IMR-90 (cell line): ENCODE measurements at regions not wholly inside any gene's neighbourhood (a gene's known extent, or its start where the extent isn't known, plus 50 kb on each side); places are given as distances from the start of the nearest gene placed in this dataset.
"Not testable (repeated sequence)": the region's sequence is repeated elsewhere in the genome, so short reads cannot be mapped to it uniquely, and the experiment has no call there.

ENCODE experiments used
- ATAC-seq: fragments of 200-7000 bp; cut with Tn5 transposase; 2 replicates; pipeline ENCODE4 v1.9.1; 2020; ENCODE audit warnings: low read depth, mild to moderate bottlenecking, moderate library complexity
- BruUV-seq: library from RNA; stranded (reverse); fragments of 400-500 nt; replicated peaks from 2 replicates; lab custom pipeline; 2021; lab: Mats Ljungman, UMichigan
- CTCF ChIA-PET: fragments of 300-600 bp; formaldehyde crosslinking; extraction: SDS; loops from one replicate; lab custom pipeline; 2021; ENCODE audit warnings: antibody characterized with exemption; lab: Yijun Ruan, JAX
- POLR2A ChIA-PET: fragments of 300-600 bp; sonication (Branson Sonifier 250); formaldehyde crosslinking; loops from one replicate; lab custom pipeline; 2022; ENCODE audit warnings: antibody characterized with exemption; ENCODE audit not compliant: unreplicated experiment; lab: Charles Lee
- DNase-seq: peaks from one replicate; pipeline ENCODE4 v3.0.0; 2013
- H2AFZ ChIP-seq: replicated peaks from 2 replicates; pipeline ENCODE3; 2013; ENCODE audit warnings: low read length, mild to moderate bottlenecking; ENCODE audit not compliant: poor library complexity
- H2AK5ac ChIP-seq: 2 replicates; pipeline ENCODE4 v1.6.1; 2013; ENCODE audit warnings: low read depth, low read length, inconsistent platforms
- H2AK9ac ChIP-seq: replicated peaks from 2 replicates; pipeline ENCODE3; 2013; ENCODE audit warnings: mild to moderate bottlenecking, low read depth, low read length, moderate library complexity; ENCODE audit not compliant: poor library complexity
- H2BK120ac ChIP-seq: 2 replicates; pipeline ENCODE4 v1.6.1; 2013; ENCODE audit warnings: low read depth, low read length, inconsistent platforms
- H2BK15ac ChIP-seq: 3 replicates; pipeline ENCODE4 v1.6.1; 2013; ENCODE audit warnings: low read depth, low read length, inconsistent platforms
- H2BK20ac ChIP-seq: 2 replicates; pipeline ENCODE4 v1.6.1; 2013; ENCODE audit warnings: low read depth, mild to moderate bottlenecking, inconsistent platforms, low read length, moderate library complexity
- H2BK5ac ChIP-seq: 2 replicates; pipeline ENCODE4 v1.6.1; 2013; ENCODE audit warnings: mild to moderate bottlenecking, low read depth, low read length, inconsistent platforms; ENCODE audit not compliant: poor library complexity, severe bottlenecking
- H3K14ac ChIP-seq: replicated peaks from 2 replicates; pipeline ENCODE4 v1.6.1; 2013; ENCODE audit warnings: low read depth, low read length, inconsistent platforms
- H3K18ac ChIP-seq: 2 replicates; pipeline ENCODE4 v1.6.1; 2013; ENCODE audit warnings: low read depth, low read length, control low read depth
- H3K23ac ChIP-seq: 2 replicates; pipeline ENCODE4 v1.6.1; 2013; ENCODE audit warnings: low read depth, low read length, inconsistent platforms
- H3K27ac ChIP-seq: 2 replicates; pipeline ENCODE4 v1.5.1; 2013; ENCODE audit warnings: mild to moderate bottlenecking, control low read depth, low read length; ENCODE audit not compliant: insufficient read depth
- H3K27me3 ChIP-seq: 2 replicates; pipeline ENCODE4 v1.6.1; 2013; ENCODE audit warnings: low read length; ENCODE audit not compliant: control insufficient read depth, insufficient read depth
- H3K36me3 ChIP-seq: 2 replicates; pipeline ENCODE4 v1.6.1; 2013; ENCODE audit warnings: low read length, mixed read lengths; ENCODE audit not compliant: control insufficient read depth, insufficient read depth
- H3K4ac ChIP-seq: 2 replicates; pipeline ENCODE4 v1.6.1; 2013; ENCODE audit warnings: low read depth, low read length, inconsistent platforms
- H3K4me1 ChIP-seq: 2 replicates; pipeline ENCODE4 v1.6.1; 2013; ENCODE audit warnings: low read length, mixed read lengths; ENCODE audit not compliant: control insufficient read depth, insufficient read depth
- H3K4me2 ChIP-seq: 2 replicates; pipeline ENCODE4 v1.6.1; 2013; ENCODE audit warnings: low read depth, mild to moderate bottlenecking, control low read depth, low read length, moderate library complexity
- H3K4me3 ChIP-seq: 2 replicates; pipeline ENCODE4 v1.5.1; 2013; ENCODE audit warnings: low read depth, mild to moderate bottlenecking, control low read depth, low read length, moderate library complexity; ENCODE audit not compliant: insufficient read depth
- H3K56ac ChIP-seq: 2 replicates; pipeline ENCODE4 v1.6.1; 2013; ENCODE audit warnings: low read length, inconsistent platforms; ENCODE audit not compliant: insufficient read depth; ENCODE audit errors: extremely low read depth
- H3K79me1 ChIP-seq, 2 experiments: 2 replicates each; pipeline ENCODE4 v1.6.1; 2013; ENCODE audit warnings: low read length in 2 of 2, inconsistent platforms in 1 of 2, low read depth in 1 of 2
- H3K9ac ChIP-seq: 2 replicates; pipeline ENCODE4 v1.6.1; 2013; ENCODE audit warnings: low read depth, low read length, control low read depth
- H3K9me1 ChIP-seq: 2 replicates; pipeline ENCODE4 v1.6.1; 2013; ENCODE audit warnings: low read length, inconsistent platforms; ENCODE audit not compliant: insufficient read depth
- H3K9me3 ChIP-seq: 2 replicates; pipeline ENCODE4 v1.6.1; 2013; ENCODE audit warnings: low read length; ENCODE audit not compliant: control insufficient read depth, insufficient read depth
- H4K20me1 ChIP-seq: 2 replicates; pipeline ENCODE4 v1.6.1; 2013; ENCODE audit warnings: low read length, inconsistent platforms; ENCODE audit not compliant: insufficient read depth
- H4K5ac ChIP-seq: 2 replicates; pipeline ENCODE4 v1.6.1; 2013; ENCODE audit warnings: mild to moderate bottlenecking, low read depth, low read length, control low read depth
- H4K8ac ChIP-seq, 2 experiments: 2 replicates each; pipeline ENCODE4 v1.6.1; 2013; ENCODE audit warnings: low read depth in 2 of 2, low read length in 2 of 2, control low read depth in 1 of 2, inconsistent platforms in 1 of 2
- H4K91ac ChIP-seq: 2 replicates; pipeline ENCODE4 v1.6.1; 2013; ENCODE audit warnings: low read depth, low read length, inconsistent platforms; ENCODE audit not compliant: insufficient read depth
- WGBS, 2 experiments: methylation state at CpG; one replicate each; pipeline versions ENCODE4 v1.1.5 to v1.1.7; 2013; ENCODE audit warnings: missing lambda C conversion rate in 2 of 2; ENCODE audit not compliant: insufficient read length in 1 of 2; ENCODE audit errors: extremely low coverage in 2 of 2; 5-methylcytosine and 5-hydroxymethylcytosine counted together
- dilution Hi-C: fragments of 300-500 bp; cut with HindIII; formaldehyde crosslinking; loops from one replicate; pipeline ENCODE4 v1.14.3; 2018; ENCODE audit warnings: low sequenced_read_pairs; ENCODE audit not compliant: unreplicated experiment
- in situ Hi-C: fragments of 300-500 bp; cut with MboI; formaldehyde crosslinking; loops from 3 replicates; pipeline ENCODE4 v1.14.3; 2019; ENCODE audit warnings: low sequenced_read_pairs, inconsistent platforms, mixed read lengths
- intact Hi-C: fragments of 100-400 bp; cut with micrococcal nuclease; formaldehyde crosslinking; loops from 2 replicates; pipeline ENCODE4 v1.10.0; 2022

DNA sequence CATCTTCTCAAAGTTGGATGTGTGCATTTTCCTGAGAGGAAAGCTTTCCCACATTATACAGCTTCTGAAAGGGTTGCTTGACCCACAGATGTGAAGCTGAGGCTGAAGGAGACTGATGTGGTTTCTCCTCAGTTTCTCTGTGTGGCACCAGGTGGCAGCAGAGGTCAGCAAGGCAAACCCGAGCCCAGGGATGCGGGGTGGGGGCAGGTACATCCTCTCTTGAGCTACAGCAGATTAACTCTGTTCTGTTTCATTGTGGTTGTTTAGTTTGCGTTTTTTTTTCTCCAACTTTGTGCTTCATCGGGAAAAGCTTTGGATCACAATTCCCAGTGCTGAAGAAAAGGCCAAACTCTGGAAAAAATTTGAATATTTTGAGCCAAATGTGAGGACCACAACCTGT is 360.2 kb downstream of the OR4F29 start:
- H2BK5ac ChIP-seq, H3K14ac ChIP-seq, BruUV-seq, dilution Hi-C loops, H3K9me3 ChIP-seq, H2BK120ac ChIP-seq, H3K23ac ChIP-seq, H3K4me3 ChIP-seq, H3K56ac ChIP-seq, intact Hi-C loops, H2BK15ac ChIP-seq, H3K4me2 ChIP-seq, H3K36me3 ChIP-seq, H2AK5ac ChIP-seq, ATAC-seq, H2AK9ac ChIP-seq, H3K18ac ChIP-seq, H3K27me3 ChIP-seq, DNase-seq, H4K8ac ChIP-seq, H4K20me1 ChIP-seq, H3K27ac ChIP-seq, H2AFZ ChIP-seq, H3K4me1 ChIP-seq, in situ Hi-C loops, H2BK20ac ChIP-seq, H3K79me1 ChIP-seq, POLR2A ChIA-PET, H4K5ac ChIP-seq, H4K91ac ChIP-seq, CTCF ChIA-PET, H3K4ac ChIP-seq, H3K9ac ChIP-seq, H3K9me1 ChIP-seq: not testable (repeated sequence)
- no CpG with 5 or more reads among the region's 4 CpGs for WGBS, 2 experiments

DNA sequence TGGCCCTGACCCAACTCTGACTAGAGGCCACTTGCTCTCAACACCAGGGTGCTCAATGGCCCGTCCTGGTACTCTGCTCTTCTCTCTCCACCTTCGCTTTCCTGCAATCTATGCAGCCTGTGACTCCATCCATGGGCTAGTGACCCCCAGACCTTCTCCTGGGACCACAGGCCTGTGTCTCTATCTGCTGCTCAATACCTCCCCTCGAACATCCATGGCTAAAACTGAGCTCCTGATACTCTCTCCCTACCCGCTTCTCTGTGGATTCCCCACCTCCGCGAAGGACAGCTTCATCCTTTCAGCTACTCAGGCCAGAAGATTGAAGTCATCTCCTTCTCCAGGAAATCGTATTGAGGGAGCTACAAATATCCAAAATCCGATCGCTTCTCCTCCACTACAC is 363.4 kb downstream of the OR4F29 start:
- H3K4me3 ChIP-seq, H3K9ac ChIP-seq, H2BK15ac ChIP-seq, intact Hi-C loops, CTCF ChIA-PET, dilution Hi-C loops, H3K27me3 ChIP-seq, ATAC-seq, BruUV-seq, H3K4me1 ChIP-seq, H3K9me1 ChIP-seq, H4K20me1 ChIP-seq, H3K9me3 ChIP-seq, H3K23ac ChIP-seq, in situ Hi-C loops, H4K91ac ChIP-seq, DNase-seq, H4K8ac ChIP-seq, H3K18ac ChIP-seq, H3K4me2 ChIP-seq, H3K79me1 ChIP-seq, H2AFZ ChIP-seq, H3K4ac ChIP-seq, H2BK120ac ChIP-seq, H2BK20ac ChIP-seq, POLR2A ChIA-PET, H3K27ac ChIP-seq, H3K14ac ChIP-seq, H3K56ac ChIP-seq, H2AK9ac ChIP-seq, H2AK5ac ChIP-seq, H3K36me3 ChIP-seq, H2BK5ac ChIP-seq, H4K5ac ChIP-seq: not testable (repeated sequence)
- WGBS, 2 experiments: no CpG with 5 or more reads among the region's 9 CpGs
